22Rv1 (cell line): ENCODE measurements at regions not wholly inside any gene's neighbourhood (a gene's known extent, or its start where the extent isn't known, plus 50 kb on each side); places are given as distances from the start of the nearest gene placed in this dataset.

Experiments
- H3K27ac ChIP-seq: fragments of 450-650 bp; 2 replicates; pipeline ENCODE4 v1.5.1; 2017
- ZFX ChIP-seq: fragments of 450-650 bp; IDR thresholded peaks from 2 replicates; pipeline ENCODE4 v1.6.1; 2017; ENCODE audit warnings: antibody characterized with exemption, borderline replicate concordance
- TF ChIP-seq, protein P1 (sequence below): fragments of 450-650 bp; IDR thresholded peaks from 2 replicates; pipeline ENCODE4 v1.5.1; 2017; ENCODE audit warnings: mild to moderate bottlenecking

- H3K27ac ChIP-seq: no peak overlapping the region
- TF ChIP-seq, protein P1, sequence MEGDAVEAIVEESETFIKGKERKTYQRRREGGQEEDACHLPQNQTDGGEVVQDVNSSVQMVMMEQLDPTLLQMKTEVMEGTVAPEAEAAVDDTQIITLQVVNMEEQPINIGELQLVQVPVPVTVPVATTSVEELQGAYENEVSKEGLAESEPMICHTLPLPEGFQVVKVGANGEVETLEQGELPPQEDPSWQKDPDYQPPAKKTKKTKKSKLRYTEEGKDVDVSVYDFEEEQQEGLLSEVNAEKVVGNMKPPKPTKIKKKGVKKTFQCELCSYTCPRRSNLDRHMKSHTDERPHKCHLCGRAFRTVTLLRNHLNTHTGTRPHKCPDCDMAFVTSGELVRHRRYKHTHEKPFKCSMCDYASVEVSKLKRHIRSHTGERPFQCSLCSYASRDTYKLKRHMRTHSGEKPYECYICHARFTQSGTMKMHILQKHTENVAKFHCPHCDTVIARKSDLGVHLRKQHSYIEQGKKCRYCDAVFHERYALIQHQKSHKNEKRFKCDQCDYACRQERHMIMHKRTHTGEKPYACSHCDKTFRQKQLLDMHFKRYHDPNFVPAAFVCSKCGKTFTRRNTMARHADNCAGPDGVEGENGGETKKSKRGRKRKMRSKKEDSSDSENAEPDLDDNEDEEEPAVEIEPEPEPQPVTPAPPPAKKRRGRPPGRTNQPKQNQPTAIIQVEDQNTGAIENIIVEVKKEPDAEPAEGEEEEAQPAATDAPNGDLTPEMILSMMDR: no peak
- no peak for TF ChIP-seq ZFX
Measured at GRCh38 chr11:19458721-19459120, 218.0 kb upstream of the E2F8 start.

- H3K27ac ChIP-seq: no peak overlapping the region
- TF ChIP-seq, protein P1: no peak
Measured at GRCh38 chr11:19458231-19458630, 217.5 kb upstream of the E2F8 start.

GRCh38 chr11:19455731-19456130 is 215.0 kb upstream of the E2F8 start:
- no peak overlapping the region for H3K27ac ChIP-seq
- TF ChIP-seq, protein P1: no peak
- no peak for TF ChIP-seq ZFX

- H3K27ac ChIP-seq: no peak overlapping the region
Measured at GRCh38 chr11:19453651-19454257, 213.0 kb upstream of the E2F8 start.

DNA sequence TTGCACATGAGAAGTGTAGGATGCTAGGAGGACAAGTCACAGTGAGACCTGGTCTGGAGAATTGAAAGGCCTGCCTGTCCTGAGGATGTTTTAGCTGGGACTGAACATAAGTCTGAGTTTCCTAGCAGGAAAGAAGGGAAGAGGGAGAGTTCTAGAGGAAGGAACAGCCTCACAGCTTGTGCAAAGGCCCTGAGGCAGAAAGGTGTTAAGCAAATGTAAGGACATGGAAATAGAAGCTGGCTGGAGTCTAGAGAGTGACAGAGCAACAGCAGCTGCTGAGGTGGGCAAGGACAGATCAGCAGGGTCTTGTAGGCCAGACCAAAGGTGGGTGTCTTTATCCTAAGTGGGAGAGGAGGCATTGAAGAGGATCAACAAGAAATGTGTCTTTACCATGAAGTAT is 210.9 kb upstream of the E2F8 start:
- TF ChIP-seq, protein P1: no peak
- TF ChIP-seq ZFX: no peak
- no peak overlapping the region for H3K27ac ChIP-seq

More at GRCh38 chr11:19453651-19454257, 213.0 kb upstream of the E2F8 start:
- TF ChIP-seq, protein P1: no peak
- no peak for TF ChIP-seq ZFX

GRCh38 chr11:19450282-19450681 is 209.5 kb upstream of the E2F8 start:
- no peak overlapping the region for H3K27ac ChIP-seq
- no peak for TF ChIP-seq ZFX
- TF ChIP-seq, protein P1: no peak

- TF ChIP-seq ZFX: no peak
- TF ChIP-seq, protein P1: no peak
- no peak overlapping the region for H3K27ac ChIP-seq
Measured at GRCh38 chr11:19448651-19449050, 207.9 kb upstream of the E2F8 start.
